K562 (cell line): ENCODE measurements at regions not wholly inside any gene's neighbourhood (a gene's known extent, or its start where the extent isn't known, plus 50 kb on each side); places are given as distances from the start of the nearest gene placed in this dataset.
A peak's percentile ranks its signal among the peaks of the same experiment; 100 is the strongest.

Experiments used
- CBX1 ChIP-seq: sonication (generic); IDR thresholded peaks from 2 replicates; pipeline ENCODE4 v1.6.1; 2016; ENCODE audit warnings: antibody characterized with exemption, low read depth, mild to moderate bottlenecking
- CBX3 ChIP-seq, 2 experiments: IDR thresholded peaks; 1 replicate in 1 of 2; 2 replicates in 1 of 2; pipeline ENCODE4 v1.6.1; 2012; ENCODE audit warnings: inconsistent platforms in 2 of 2, low read length in 2 of 2, borderline replicate concordance in 1 of 2, control low read depth in 1 of 2
- CCNT2 ChIP-seq: IDR thresholded peaks from 2 replicates; pipeline ENCODE4 v1.6.1; 2011; ENCODE audit warnings: borderline replicate concordance, low read depth, mild to moderate bottlenecking, moderate library complexity, mixed read lengths, low read length; ENCODE audit not compliant: insufficient read length; ENCODE audit errors: extremely low read depth
- ETV5 ChIP-seq: sonication (generic); formaldehyde crosslinking; IDR thresholded peaks from 2 replicates; pipeline ENCODE4 v1.4.0; 2020; ENCODE audit warnings: low read depth, mild to moderate bottlenecking, missing genetic modification reagents
- EWSR1 ChIP-seq: fragments of 450-650 bp; IDR thresholded peaks from 2 replicates; pipeline ENCODE4 v1.6.1; 2018; ENCODE audit warnings: borderline replicate concordance, mild to moderate bottlenecking, low read depth, moderate library complexity; ENCODE audit not compliant: partially characterized antibody
- HDAC1 ChIP-seq, 2 experiments: fragments of 450-650 bp; IDR thresholded peaks; 2 replicates each; pipeline ENCODE4 v1.6.1; 2016 to 2017; ENCODE audit warnings: inconsistent platforms in 1 of 2, mild to moderate bottlenecking in 1 of 2, moderate library complexity in 1 of 2
- HMG20A ChIP-seq: fragments of 450-650 bp; formaldehyde crosslinking; conservative IDR thresholded peaks from 2 replicates; pipeline ENCODE4 v1.4.0; 2020; ENCODE audit warnings: mild to moderate bottlenecking, mixed read lengths
- KDM1A ChIP-seq, 2 experiments: fragments of 450-650 bp; IDR thresholded peaks; 2 replicates each; pipeline ENCODE4 v1.6.1; 2016; ENCODE audit warnings: mild to moderate bottlenecking in 2 of 2
- RCOR1 ChIP-seq, 2 experiments: IDR thresholded peaks; 2 replicates each; pipeline ENCODE4 v1.6.1; 2012; ENCODE audit warnings: low read depth in 2 of 2, low read length in 2 of 2, borderline replicate concordance in 1 of 2, improper control_type of control experiment in 1 of 2
- SMARCA5 ChIP-seq: fragments of 450-650 bp; IDR thresholded peaks from 2 replicates; pipeline ENCODE4 v1.6.1; 2016
- SOX6 ChIP-seq: fragments of 450-650 bp; IDR thresholded peaks from 2 replicates; pipeline ENCODE4 v1.6.1; 2014; ENCODE audit warnings: mild to moderate bottlenecking

DNA sequence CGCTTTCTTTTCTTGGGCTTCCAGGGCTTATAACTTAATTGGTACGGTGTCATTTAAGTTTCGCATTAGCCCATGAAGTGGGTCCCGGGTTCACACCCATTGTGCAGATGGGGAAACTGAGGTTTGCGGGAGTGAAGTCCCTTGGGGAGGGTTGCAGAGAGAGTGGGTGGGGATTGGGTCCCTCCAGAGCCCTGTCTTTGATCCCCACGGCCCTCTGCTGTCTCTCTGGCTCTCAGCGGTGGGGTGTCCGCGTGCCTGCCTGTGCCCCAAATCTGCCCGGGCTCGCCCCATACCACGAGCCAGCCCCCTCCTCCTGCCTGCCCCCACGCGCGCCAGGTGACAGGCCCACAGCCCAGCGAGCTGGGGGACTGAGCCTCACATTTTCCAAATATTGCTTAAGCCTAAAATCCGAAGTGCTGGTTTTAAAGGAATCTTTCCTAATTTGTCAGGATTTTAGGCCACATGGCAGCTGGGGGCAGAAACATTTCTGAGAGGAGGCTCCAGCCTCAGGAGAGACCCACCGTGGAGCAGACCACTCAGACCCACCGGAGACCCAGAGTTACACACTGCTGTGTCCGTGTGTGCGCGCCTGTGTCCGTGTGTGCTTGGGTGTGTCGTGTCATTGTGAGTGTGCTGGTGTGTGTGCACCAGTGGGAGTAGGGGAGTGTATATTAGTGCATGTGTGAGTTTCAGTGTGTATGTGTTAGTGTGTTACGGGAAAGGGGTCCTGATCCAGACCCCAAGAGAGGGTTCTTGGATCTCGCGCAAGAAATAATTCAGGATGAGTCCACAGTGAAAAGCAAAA is 159.5 kb upstream of the IER5L start (continued):
- TF ChIP-seq EWSR1, result no peak
- peak; percentile 97 for TF ChIP-seq CBX1
- no peak for TF ChIP-seq HDAC1 (IDR thresholded peaks at IDR 0.05)
- no peak for TF ChIP-seq ETV5 (CRISPR knock-in tag)
- TF ChIP-seq RCOR1 (IDR thresholded peaks at IDR 0.05; ENCODE audit: borderline replicate concordance in 1 of 2, low read depth in 2 of 2, low read length in 2 of 2), result peak in 1 of 2 experiments; percentile 81; a peak in 2 of 4 replicates
- TF ChIP-seq SOX6, result no peak
- TF ChIP-seq CBX3 (IDR thresholded peaks at IDR 0.05; ENCODE audit: borderline replicate concordance in 1 of 2, low read length in 2 of 2), result 0 out of 3 replicates have a peak, but pooled peaks of 1 of the 2 experiments have one; percentile 34
- no peak for TF ChIP-seq CCNT2
- TF ChIP-seq SMARCA5, result peak; percentile 65; the same call in 1 of the 2 replicates
- peak; percentile 66 to 90; a peak in 3 of 4 replicates for TF ChIP-seq KDM1A (IDR thresholded peaks at IDR 0.05)
- no peak for TF ChIP-seq HMG20A (CRISPR knock-in tag)
